DOHH2 (cell line): ENCODE measurements at regions not wholly inside any gene's neighbourhood (a gene's known extent, or its start where the extent isn't known, plus 50 kb on each side); places are given as distances from the start of the nearest gene placed in this dataset.

Experiments
- CTCF ChIP-seq: fragments of 200-600 bp; sonication (generic); IDR thresholded peaks from one replicate; pipeline ENCODE4 v1.5.1; 2014; ENCODE audit warnings: antibody characterized with exemption, mild to moderate bottlenecking, low read depth, low read length; ENCODE audit not compliant: poor library complexity, severe bottlenecking
- EZH2phosphoT487 ChIP-seq: fragments of 200-600 bp; sonication (generic); IDR thresholded peaks from 2 replicates; pipeline ENCODE4 v1.6.1; 2017; ENCODE audit warnings: borderline replicate concordance, mild to moderate bottlenecking, antibody characterized with exemption, low read length, moderate library complexity, mixed read lengths

GRCh38 chr16:13305019-13305755 lies 403.8 kb downstream of the SHISA9 start:
- TF ChIP-seq EZH2phosphoT487 (no peak), CTCF (no peak)
